Endothelial cell of umbilical vein (primary cell): ENCODE measurements at regions not wholly inside any gene's neighbourhood (a gene's known extent, or its start where the extent isn't known, plus 50 kb on each side); places are given as distances from the start of the nearest gene placed in this dataset.

Experiments used
- BruUV-seq: library from RNA; stranded (reverse); fragments of 400-500 nt; replicated peaks from 2 replicates; lab custom pipeline; 2021; lab: Mats Ljungman, UMichigan
- CTCF ChIA-PET: fragments of 300-600, 350-600 bp; sonication (Branson Sonifier 250); formaldehyde crosslinking; loops from one replicate; lab custom pipeline; 2021; ENCODE audit warnings: antibody characterized with exemption, inconsistent platforms; lab: Charles Lee
- POLR2A ChIA-PET: fragments of 300-600, 350-600 bp; sonication (Branson Sonifier 250); formaldehyde crosslinking; loops from one replicate; lab custom pipeline; 2021; ENCODE audit warnings: antibody characterized with exemption, inconsistent platforms; lab: Charles Lee
- DNase-seq: peaks from one replicate; pipeline ENCODE4 v3.0.0-alpha.2; 2011; ENCODE audit warnings: low read depth, low spot score
- FAIRE-seq: peaks from 2 replicates; lab custom pipeline; 2011; peaks lifted over from hg19 to GRCh38; lab: Jason Lieb, UNC
- H2AFZ ChIP-seq: 2 replicates; pipeline ENCODE4 v1.6.0; 2012; ENCODE audit warnings: low read depth, low read length, control low read depth, inconsistent platforms
- H3K27ac ChIP-seq: 2 replicates; pipeline ENCODE4 v1.5.1; 2011; ENCODE audit warnings: low read depth, mild to moderate bottlenecking, control low read depth, low read length, moderate library complexity; ENCODE audit not compliant: insufficient read depth
- H3K27me3 ChIP-seq, 2 experiments: 2 replicates each; pipeline versions ENCODE4 v1.6.0 to v1.6.1; 2011; ENCODE audit warnings: low read length in 2 of 2, mixed read lengths in 1 of 2; ENCODE audit not compliant: control insufficient read depth in 2 of 2, insufficient read depth in 2 of 2
- H3K36me3 ChIP-seq, 2 experiments: 2 replicates in 1 of 2; 3 replicates in 1 of 2; pipeline ENCODE4 v1.5.1; 2011; ENCODE audit warnings: low read length in 2 of 2, mild to moderate bottlenecking in 1 of 2, moderate library complexity in 1 of 2; ENCODE audit not compliant: control insufficient read depth in 2 of 2, insufficient read depth in 2 of 2; ENCODE audit errors: extremely low read depth in 1 of 2
- H3K4me1 ChIP-seq: 3 replicates; pipeline ENCODE4 v1.5.1; 2011; ENCODE audit warnings: mild to moderate bottlenecking, low read length; ENCODE audit not compliant: control insufficient read depth, insufficient read depth; ENCODE audit errors: extremely low read depth
- H3K4me2 ChIP-seq: 2 replicates; pipeline ENCODE4 v1.6.1; 2011; ENCODE audit warnings: low read length, control low read depth, mixed read lengths; ENCODE audit not compliant: insufficient read depth
- H3K4me3 ChIP-seq, 3 experiments: fragments of 200-600 bp in 1 of 3; sonication (generic), shearing (Covaris generic) in 1 of 3; replicated peaks in 1 of 3; 2 replicates each; pipeline ENCODE4 v1.5.1; 2011 to 2016; ENCODE audit warnings: control low read depth in 3 of 3, low read length in 3 of 3, mild to moderate bottlenecking in 2 of 3, inconsistent platforms in 1 of 3, low read depth in 1 of 3, moderate library complexity in 1 of 3; ENCODE audit not compliant: insufficient read depth in 1 of 3
- H3K79me2 ChIP-seq: 2 replicates; pipeline ENCODE4 v1.6.0; 2012; ENCODE audit warnings: low read length, inconsistent platforms; ENCODE audit not compliant: control insufficient read depth, insufficient read depth
- H3K9ac ChIP-seq: replicated peaks from 2 replicates; pipeline ENCODE3; 2011; ENCODE audit warnings: low read length, control low read depth; ENCODE audit not compliant: insufficient read depth; ENCODE audit errors: extremely low read depth
- H3K9me1 ChIP-seq: replicated peaks from 3 replicates; pipeline ENCODE4 v1.6.0; 2011; ENCODE audit warnings: mild to moderate bottlenecking, low read length; ENCODE audit not compliant: control insufficient read depth, insufficient read depth; ENCODE audit errors: extremely low read depth
- H3K9me3 ChIP-seq: replicated peaks from 2 replicates; pipeline ENCODE4 v1.5.1; 2012; ENCODE audit warnings: low read length, inconsistent platforms; ENCODE audit not compliant: control insufficient read depth, insufficient read depth
- H4K20me1 ChIP-seq: replicated peaks from 2 replicates; pipeline ENCODE3; 2011; ENCODE audit warnings: mild to moderate bottlenecking, low read length; ENCODE audit not compliant: control insufficient read depth, insufficient read depth; ENCODE audit errors: extremely low read depth
- EZH2 ChIP-seq: IDR thresholded peaks from 2 replicates; pipeline ENCODE4 v1.6.1; 2012; ENCODE audit warnings: borderline replicate concordance, low read depth, mild to moderate bottlenecking, moderate library complexity, low read length, inconsistent platforms; ENCODE audit not compliant: severe bottlenecking
- FOS ChIP-seq: IDR thresholded peaks from 2 replicates; pipeline ENCODE4 v1.6.1; 2011; ENCODE audit warnings: mild to moderate bottlenecking, low read length, moderate library complexity, borderline replicate concordance; ENCODE audit not compliant: insufficient read depth
- GATA2 ChIP-seq: IDR thresholded peaks from 2 replicates; pipeline ENCODE4 v1.7.0; 2011; ENCODE audit warnings: low read depth, mild to moderate bottlenecking, moderate library complexity, mixed read lengths, low read length; ENCODE audit not compliant: insufficient read length, insufficient read depth
- JUN ChIP-seq: IDR thresholded peaks from 2 replicates; pipeline ENCODE4 v1.6.1; 2011; ENCODE audit warnings: borderline replicate concordance, low read depth; ENCODE audit not compliant: insufficient read length, insufficient read depth
- MYC ChIP-seq: IDR thresholded peaks from one replicate; pipeline ENCODE4 v1.6.1; 2011; ENCODE audit warnings: mild to moderate bottlenecking, low read depth, low read length
- POLR2A ChIP-seq: IDR thresholded peaks from 2 replicates; pipeline ENCODE4 v1.6.1; 2012; ENCODE audit warnings: low read depth, mild to moderate bottlenecking, control low read depth, low read length
- POLR2AphosphoS5 ChIP-seq: IDR thresholded peaks from 2 replicates; pipeline ENCODE4 v1.6.1; 2012; ENCODE audit warnings: low read depth, mild to moderate bottlenecking, control low read depth, low read length, moderate library complexity; ENCODE audit not compliant: insufficient read depth
- dilution Hi-C: fragments of 300-500 bp; cut with MboI; formaldehyde crosslinking; loops from one replicate; pipeline ENCODE4 v1.15.0; 2019; ENCODE audit warnings: low sequenced_read_pairs; ENCODE audit not compliant: extremely low pct_ligation_motif_present
- intact Hi-C: fragments of 100-400 bp; cut with micrococcal nuclease; formaldehyde crosslinking; loops from one replicate; pipeline ENCODE4 v1.10.0; 2022
- TF ChIP-seq, protein P1 (sequence below), 2 donors: IDR thresholded peaks; 1 replicate in 1 of 2; 2 replicates in 1 of 2; pipeline ENCODE4 v1.5.1; 2011; ENCODE audit warnings: low read length in 2 of 2, mild to moderate bottlenecking in 2 of 2, moderate library complexity in 2 of 2, control low read depth in 1 of 2, inconsistent platforms in 1 of 2, low read depth in 1 of 2; ENCODE audit not compliant: insufficient read depth in 1 of 2; ENCODE audit errors: extremely low read depth in 1 of 2
- TF ChIP-seq, protein P2 (sequence below): IDR thresholded peaks from 2 replicates; pipeline ENCODE4 v1.6.1; 2011; ENCODE audit not compliant: insufficient read depth, insufficient read length

DNA sequence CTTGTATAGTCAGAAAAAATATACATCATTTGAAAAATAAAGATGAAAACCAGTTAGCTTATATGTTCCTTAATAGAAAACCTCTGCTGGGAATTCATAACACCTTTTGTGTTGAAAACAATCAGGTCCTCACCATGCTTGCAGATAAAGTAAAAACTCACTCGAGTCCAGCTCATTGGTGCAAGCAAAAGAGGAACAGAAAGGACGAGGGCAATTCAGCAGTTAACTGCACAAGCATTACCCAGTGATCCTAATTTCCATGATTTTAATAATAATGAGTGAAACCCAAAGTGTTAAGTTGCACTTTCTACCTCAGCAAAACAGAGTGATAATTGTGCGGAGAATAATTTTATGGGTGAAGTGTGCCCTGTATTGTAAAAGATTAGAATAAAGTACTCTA lies 839.9 kb downstream of the BCL11A start:
- intact Hi-C loops (no loop called here), dilution Hi-C loops (no loop called here)
- Histone ChIP-seq H3K27me3 (no peaks in the 10 kb centered on the region), H3K79me2 (no peaks in the 10 kb centered on the region), H3K4me2 (no peak overlapping the region), H3K4me1 (no peaks in the 10 kb centered on the region), H3K36me3 (no peaks in the 10 kb centered on the region), H4K20me1 (no peaks in the 10 kb centered on the region), H3K9ac (no peak overlapping the region), H3K4me3 (no peak overlapping the region), H3K9me3 (peaks cover 2% of the 10 kb centered on the region), H2AFZ (no peak overlapping the region), H3K9me1 (no peaks in the 10 kb centered on the region), H3K27ac (no peak overlapping the region)
- DNase-seq (no peak), FAIRE-seq (no peak)
- ChIA-PET CTCF (no interaction called here), POLR2A (no interaction called here)
- BruUV-seq, result no TSS peak
- TF ChIP-seq JUN (no peak), POLR2AphosphoS5 (no peak), EZH2 (no peak), MYC (no peak), FOS (no peak), POLR2A (no peak), GATA2 (no peak)
- TF ChIP-seq, protein P1, sequence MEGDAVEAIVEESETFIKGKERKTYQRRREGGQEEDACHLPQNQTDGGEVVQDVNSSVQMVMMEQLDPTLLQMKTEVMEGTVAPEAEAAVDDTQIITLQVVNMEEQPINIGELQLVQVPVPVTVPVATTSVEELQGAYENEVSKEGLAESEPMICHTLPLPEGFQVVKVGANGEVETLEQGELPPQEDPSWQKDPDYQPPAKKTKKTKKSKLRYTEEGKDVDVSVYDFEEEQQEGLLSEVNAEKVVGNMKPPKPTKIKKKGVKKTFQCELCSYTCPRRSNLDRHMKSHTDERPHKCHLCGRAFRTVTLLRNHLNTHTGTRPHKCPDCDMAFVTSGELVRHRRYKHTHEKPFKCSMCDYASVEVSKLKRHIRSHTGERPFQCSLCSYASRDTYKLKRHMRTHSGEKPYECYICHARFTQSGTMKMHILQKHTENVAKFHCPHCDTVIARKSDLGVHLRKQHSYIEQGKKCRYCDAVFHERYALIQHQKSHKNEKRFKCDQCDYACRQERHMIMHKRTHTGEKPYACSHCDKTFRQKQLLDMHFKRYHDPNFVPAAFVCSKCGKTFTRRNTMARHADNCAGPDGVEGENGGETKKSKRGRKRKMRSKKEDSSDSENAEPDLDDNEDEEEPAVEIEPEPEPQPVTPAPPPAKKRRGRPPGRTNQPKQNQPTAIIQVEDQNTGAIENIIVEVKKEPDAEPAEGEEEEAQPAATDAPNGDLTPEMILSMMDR (IDR thresholded peaks at IDR 0.05; ENCODE audit: extremely low read depth in 1 of 2, insufficient read depth in 1 of 2, low read depth in 1 of 2, low read length in 2 of 2), result no peak
- TF ChIP-seq, protein P2, sequence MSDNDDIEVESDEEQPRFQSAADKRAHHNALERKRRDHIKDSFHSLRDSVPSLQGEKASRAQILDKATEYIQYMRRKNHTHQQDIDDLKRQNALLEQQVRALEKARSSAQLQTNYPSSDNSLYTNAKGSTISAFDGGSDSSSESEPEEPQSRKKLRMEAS, result no peak
